WERI-Rb-1 (cell line): ENCODE measurements at regions not wholly inside any gene's neighbourhood (a gene's known extent, or its start where the extent isn't known, plus 50 kb on each side); places are given as distances from the start of the nearest gene placed in this dataset.

ENCODE experiments used
- DNase-seq: peaks from one replicate; pipeline ENCODE4 v3.0.0-alpha.2; 2020
- H3K27ac ChIP-seq: fragments of 250-450 bp; sonication (Bioruptor Pico); 2 replicates; pipeline ENCODE4 v1.5.1; 2020; ENCODE audit warnings: mild to moderate bottlenecking, moderate library complexity
- H3K27me3 ChIP-seq: fragments of 250-450 bp; sonication (Bioruptor Pico); 2 replicates; pipeline ENCODE4 v1.5.1; 2021; ENCODE audit warnings: mild to moderate bottlenecking, low read depth, moderate library complexity; ENCODE audit not compliant: insufficient read depth, severe bottlenecking
- H3K36me3 ChIP-seq: fragments of 250-450 bp; sonication (Bioruptor Pico); 2 replicates; pipeline ENCODE4 v1.5.1; 2020; ENCODE audit warnings: mild to moderate bottlenecking, moderate library complexity
- H3K4me3 ChIP-seq: 2 replicates; pipeline ENCODE4 v1.5.1; 2011; ENCODE audit warnings: low read depth, mild to moderate bottlenecking, control low read depth, low read length
- H3K9me3 ChIP-seq: fragments of 250-450 bp; sonication (Bioruptor Pico); 2 replicates; pipeline ENCODE4 v1.5.1; 2021; ENCODE audit warnings: mild to moderate bottlenecking, moderate library complexity; ENCODE audit not compliant: severe bottlenecking
- CTCF ChIP-seq: IDR thresholded peaks from 2 replicates; pipeline ENCODE4 v1.5.1; 2011; ENCODE audit warnings: low read depth, mild to moderate bottlenecking, control low read depth, inconsistent platforms, low read length

GRCh38 chr18:78522507-78522906, 457.1 kb upstream of the SALL3 start:
- H3K4me3 ChIP-seq, result no peak overlapping the region
- H3K9me3 ChIP-seq, result no peaks in the 10 kb centered on the region
- no peak for TF ChIP-seq CTCF
- H3K36me3 ChIP-seq, result no peaks in the 10 kb centered on the region; the same call in 1 of the 2 replicates
- H3K27ac ChIP-seq, result no peak overlapping the region
- no peak for DNase-seq
- no peaks in the 10 kb centered on the region for H3K27me3 ChIP-seq

DNA sequence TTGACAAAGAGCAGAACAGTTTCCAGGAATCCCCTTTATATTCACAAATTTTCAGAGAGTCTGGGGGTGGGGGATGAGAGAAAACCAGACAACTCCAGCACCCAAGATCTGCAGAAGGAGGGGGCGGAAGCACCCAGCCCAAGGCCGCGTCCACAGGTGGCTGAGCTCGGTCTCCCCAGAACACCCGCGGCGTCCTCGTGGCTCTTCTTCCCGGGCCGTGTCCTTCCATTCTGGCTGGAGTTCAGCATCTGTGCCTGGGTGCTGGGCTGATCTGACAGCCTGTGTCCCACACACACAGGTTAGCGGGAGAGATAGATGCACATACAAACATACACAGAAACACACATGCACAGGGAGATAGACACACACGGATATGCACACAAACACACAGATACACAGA, 455.8 kb upstream of the SALL3 start:
- no peaks in the 10 kb centered on the region; the same call in 1 of the 2 replicates for H3K36me3 ChIP-seq
- H3K9me3 ChIP-seq, result no peaks in the 10 kb centered on the region
- DNase-seq, result no peak
- no peak overlapping the region for H3K4me3 ChIP-seq
- no peaks in the 10 kb centered on the region for H3K27me3 ChIP-seq
- TF ChIP-seq CTCF, result no peak
- H3K27ac ChIP-seq, result no peak overlapping the region

GRCh38 chr18:78525366-78526111, 454.1 kb upstream of the SALL3 start:
- H3K27me3 ChIP-seq, result no peaks in the 10 kb centered on the region
- H3K36me3 ChIP-seq, result no peaks in the 10 kb centered on the region
- no peak for TF ChIP-seq CTCF
- DNase-seq, result no peak
- no peaks in the 10 kb centered on the region for H3K9me3 ChIP-seq
- H3K4me3 ChIP-seq, result no peak overlapping the region
- H3K27ac ChIP-seq, result no peak overlapping the region

DNA sequence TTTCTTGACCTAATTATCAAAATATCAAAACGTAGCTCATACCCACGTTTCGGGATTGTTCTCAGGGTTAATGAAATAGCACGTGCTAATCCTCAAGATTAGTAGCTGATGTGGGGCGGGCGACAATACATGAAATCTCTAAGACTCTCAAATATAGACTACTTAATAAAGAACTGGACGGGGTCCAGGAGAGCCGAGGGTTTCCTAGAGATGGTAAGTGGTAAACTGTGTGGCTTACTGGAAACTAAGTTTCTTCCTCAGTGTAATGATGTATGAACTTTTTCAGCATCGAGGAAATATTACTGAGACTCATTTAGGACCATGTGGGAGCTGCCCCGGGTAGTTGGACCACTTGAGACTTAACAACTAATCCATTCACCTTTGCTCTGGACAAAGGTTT, 453.3 kb upstream of the SALL3 start:
- Histone ChIP-seq H3K36me3 (no peaks in the 10 kb centered on the region), H3K27ac (no peak overlapping the region), H3K9me3 (no peaks in the 10 kb centered on the region), H3K4me3 (no peak overlapping the region), H3K27me3 (no peaks in the 10 kb centered on the region)
- no peak for DNase-seq
- no peak for TF ChIP-seq CTCF

GRCh38 chr18:78526923-78527711, 452.5 kb upstream of the SALL3 start:
- Histone ChIP-seq H3K4me3 (no peak overlapping the region), H3K27me3 (no peaks in the 10 kb centered on the region), H3K36me3 (no peaks in the 10 kb centered on the region), H3K9me3 (no peaks in the 10 kb centered on the region), H3K27ac (no peak overlapping the region)
- peak; percentile 44 for DNase-seq
- TF ChIP-seq CTCF, result 0 out of 2 replicates have a peak, but pooled peaks have one; percentile 23
